ENCODE measurements at regions not wholly inside any gene's neighbourhood (a gene's known extent, or its start where the extent isn't known, plus 50 kb on each side); places are given as distances from the start of the nearest gene placed in this dataset.

GRCh38 chr3:72087420-72087819, 302.5 kb upstream of the PROK2 start:
- DNase-seq (ENCODE audit: low read depth in 1 of 2, low spot score in 1 of 2) (no peak), ATAC-seq (no peak), FAIRE-seq (no peak)
- Histone ChIP-seq H3K4me1 (no peaks in the 10 kb centered on the region), H3K4me3 (no peak overlapping the region), H3K4me2 (no peak overlapping the region), H3K9me3 (no peaks in the 10 kb centered on the region), H3K27ac (no peak overlapping the region)
- TF ChIP-seq EHMT2 (IDR thresholded peaks at IDR 0.05; ENCODE audit: low read depth) (no peak), NPAS2 (CRISPR knock-in tag; IDR thresholded peaks at IDR 0.05; ENCODE audit: borderline replicate concordance) (no peak), ZSCAN20 (CRISPR knock-in tag; IDR thresholded peaks at IDR 0.05) (no peak), CEBPB (IDR thresholded peaks at IDR 0.05) (no peak), FOSL2 (IDR thresholded peaks at IDR 0.05) (no peak), FOSL2 (CRISPR knock-in tag; IDR thresholded peaks at IDR 0.05) (no peak), SREBF2 (IDR thresholded peaks at IDR 0.05) (no peak), ZFP36 (IDR thresholded peaks at IDR 0.05; ENCODE audit: borderline replicate concordance, partially characterized antibody) (no peak), RNF2 (IDR thresholded peaks at IDR 0.05; ENCODE audit: borderline replicate concordance, low read depth) (no peak), ZNF302 (CRISPR knock-in tag; IDR thresholded peaks at IDR 0.05) (no peak), HOXB13 (CRISPR knock-in tag; IDR thresholded peaks at IDR 0.05; ENCODE audit: low read depth) (no peak), RCOR1 (IDR thresholded peaks at IDR 0.05; ENCODE audit: low read depth, low read length) (no peak), GATA3 (IDR thresholded peaks at IDR 0.05; ENCODE audit: borderline replicate concordance) (no peak), MAZ (IDR thresholded peaks at IDR 0.05; ENCODE audit: borderline replicate concordance, low read depth, low read length) (no peak), JUNB (IDR thresholded peaks at IDR 0.05) (no peak), EP300 (IDR thresholded peaks at IDR 0.05) (no peak)
- TF ChIP-seq, protein P1, sequence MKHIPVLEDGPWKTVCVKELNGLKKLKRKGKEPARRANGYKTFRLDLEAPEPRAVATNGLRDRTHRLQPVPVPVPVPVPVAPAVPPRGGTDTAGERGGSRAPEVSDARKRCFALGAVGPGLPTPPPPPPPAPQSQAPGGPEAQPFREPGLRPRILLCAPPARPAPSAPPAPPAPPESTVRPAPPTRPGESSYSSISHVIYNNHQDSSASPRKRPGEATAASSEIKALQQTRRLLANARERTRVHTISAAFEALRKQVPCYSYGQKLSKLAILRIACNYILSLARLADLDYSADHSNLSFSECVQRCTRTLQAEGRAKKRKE (CRISPR knock-in tag; IDR thresholded peaks at IDR 0.05; ENCODE audit: low read depth), result no peak
- TF ChIP-seq, protein P2, sequence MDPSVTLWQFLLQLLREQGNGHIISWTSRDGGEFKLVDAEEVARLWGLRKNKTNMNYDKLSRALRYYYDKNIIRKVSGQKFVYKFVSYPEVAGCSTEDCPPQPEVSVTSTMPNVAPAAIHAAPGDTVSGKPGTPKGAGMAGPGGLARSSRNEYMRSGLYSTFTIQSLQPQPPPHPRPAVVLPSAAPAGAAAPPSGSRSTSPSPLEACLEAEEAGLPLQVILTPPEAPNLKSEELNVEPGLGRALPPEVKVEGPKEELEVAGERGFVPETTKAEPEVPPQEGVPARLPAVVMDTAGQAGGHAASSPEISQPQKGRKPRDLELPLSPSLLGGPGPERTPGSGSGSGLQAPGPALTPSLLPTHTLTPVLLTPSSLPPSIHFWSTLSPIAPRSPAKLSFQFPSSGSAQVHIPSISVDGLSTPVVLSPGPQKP (IDR thresholded peaks at IDR 0.05; ENCODE audit: low read depth, low read length), result no peak
- CTCF ChIA-PET, result interaction anchor here (1.2 kb wide), 1 partner anchor 132 kb away, joined by 4 read pairs; no protein-coding TSS in a partner anchor
- 69% methylated on average over 9 of the region's 10 CpGs for WGBS (ENCODE audit: missing lambda C conversion rate)
- POLR2A ChIA-PET, result no interaction called here

- TF ChIP-seq TFCP2L1 (CRISPR knock-in tag; IDR thresholded peaks at IDR 0.05), result no peak
- TF ChIP-seq CBX2 (IDR thresholded peaks at IDR 0.05; ENCODE audit: borderline replicate concordance, low read depth), result no peak
- TF ChIP-seq MAX (IDR thresholded peaks at IDR 0.05), result no peak
- TF ChIP-seq BHLHE40 (IDR thresholded peaks at IDR 0.05; ENCODE audit: low read depth, low read length), result no peak
- no peak for TF ChIP-seq RCOR1 (IDR thresholded peaks at IDR 0.05; ENCODE audit: low read depth, low read length)
- no peak for TF ChIP-seq ZNF302 (CRISPR knock-in tag; IDR thresholded peaks at IDR 0.05)
- no peak for TF ChIP-seq FOSL2 (IDR thresholded peaks at IDR 0.05)
- no peak for TF ChIP-seq FOSL2 (CRISPR knock-in tag; IDR thresholded peaks at IDR 0.05)
- no peak for TF ChIP-seq FOSB (CRISPR knock-in tag; IDR thresholded peaks at IDR 0.05)
- no peak for TF ChIP-seq EP300 (IDR thresholded peaks at IDR 0.05)
- no peak for TF ChIP-seq RARB (CRISPR knock-in tag; IDR thresholded peaks at IDR 0.05)
- no peak for TF ChIP-seq CTCF (IDR thresholded peaks at IDR 0.05)
- no peak for TF ChIP-seq HOXB5 (CRISPR knock-in tag; IDR thresholded peaks at IDR 0.05)
- TF ChIP-seq EHF (CRISPR knock-in tag; IDR thresholded peaks at IDR 0.05), result no peak
- FAIRE-seq (no peak), ATAC-seq (no peak), DNase-seq (ENCODE audit: low read depth in 1 of 2, low spot score in 1 of 2) (no peak)
- Histone ChIP-seq H3K27ac (no peak overlapping the region), H3K4me1 (no peaks in the 10 kb centered on the region), H3K4me3 (no peak overlapping the region), H3K9me3 (no peaks in the 10 kb centered on the region), H3K4me2 (no peak overlapping the region)
- 63% methylated on average over 11 of the region's 11 CpGs for WGBS (ENCODE audit: missing lambda C conversion rate)
- ChIA-PET POLR2A (no interaction called here), CTCF (interaction anchor here (1.2 kb wide), 1 partner anchor 131 kb away, joined by 4 read pairs; no protein-coding TSS in a partner anchor)
Measured at GRCh38 chr3:72086743-72087087, 301.8 kb upstream of the PROK2 start.
